ENCODE measurements at regions not wholly inside any gene's neighbourhood (a gene's known extent, or its start where the extent isn't known, plus 50 kb on each side); places are given as distances from the start of the nearest gene placed in this dataset.

DNA sequence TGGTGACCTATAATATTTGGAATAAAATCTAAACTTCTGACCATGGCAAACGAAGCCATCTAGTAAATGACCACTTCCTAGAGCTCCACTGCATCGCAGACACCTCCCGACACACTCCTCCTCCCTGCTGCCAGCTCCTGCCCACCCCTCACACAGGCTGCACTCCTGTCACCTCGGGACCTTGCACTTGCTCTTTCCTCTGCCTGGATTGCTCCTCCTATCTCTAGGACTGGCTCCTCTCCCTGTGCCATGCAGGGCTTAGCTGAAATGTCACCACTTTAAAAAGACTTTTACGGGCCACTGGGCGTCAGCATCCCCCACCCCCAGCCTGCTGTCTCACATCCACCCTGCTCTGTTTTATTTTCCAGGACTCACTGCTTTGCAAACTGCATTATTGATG lies 87.6 kb upstream of the MC3R start:
- TF ChIP-seq, protein P1, sequence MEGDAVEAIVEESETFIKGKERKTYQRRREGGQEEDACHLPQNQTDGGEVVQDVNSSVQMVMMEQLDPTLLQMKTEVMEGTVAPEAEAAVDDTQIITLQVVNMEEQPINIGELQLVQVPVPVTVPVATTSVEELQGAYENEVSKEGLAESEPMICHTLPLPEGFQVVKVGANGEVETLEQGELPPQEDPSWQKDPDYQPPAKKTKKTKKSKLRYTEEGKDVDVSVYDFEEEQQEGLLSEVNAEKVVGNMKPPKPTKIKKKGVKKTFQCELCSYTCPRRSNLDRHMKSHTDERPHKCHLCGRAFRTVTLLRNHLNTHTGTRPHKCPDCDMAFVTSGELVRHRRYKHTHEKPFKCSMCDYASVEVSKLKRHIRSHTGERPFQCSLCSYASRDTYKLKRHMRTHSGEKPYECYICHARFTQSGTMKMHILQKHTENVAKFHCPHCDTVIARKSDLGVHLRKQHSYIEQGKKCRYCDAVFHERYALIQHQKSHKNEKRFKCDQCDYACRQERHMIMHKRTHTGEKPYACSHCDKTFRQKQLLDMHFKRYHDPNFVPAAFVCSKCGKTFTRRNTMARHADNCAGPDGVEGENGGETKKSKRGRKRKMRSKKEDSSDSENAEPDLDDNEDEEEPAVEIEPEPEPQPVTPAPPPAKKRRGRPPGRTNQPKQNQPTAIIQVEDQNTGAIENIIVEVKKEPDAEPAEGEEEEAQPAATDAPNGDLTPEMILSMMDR (IDR thresholded peaks at IDR 0.05): no peak
- no peak for TF ChIP-seq ZFX (IDR thresholded peaks at IDR 0.05; ENCODE audit: borderline replicate concordance)

Measured in 22Rv1 (cell line).